ENCODE measurements at regions not wholly inside any gene's neighbourhood (a gene's known extent, or its start where the extent isn't known, plus 50 kb on each side); places are given as distances from the start of the nearest gene placed in this dataset.

- DNase-seq (ENCODE audit: low spot score) = no peak
- no peak overlapping the region for H2AFZ ChIP-seq
- no peaks in the 10 kb centered on the region for H3K27me3 ChIP-seq
- H3K9me3 ChIP-seq (ENCODE audit: low read depth) = no peaks in the 10 kb centered on the region
- H3K4me3 ChIP-seq = no peak overlapping the region
- WGBS (ENCODE audit: low lambda C conversion rate, missing lambda C conversion rate) = 81% methylated on average over 9 of the region's 9 CpGs
- H3K79me2 ChIP-seq = no peaks in the 10 kb centered on the region
- no peaks in the 10 kb centered on the region for H3K4me1 ChIP-seq (ENCODE audit: insufficient read depth)
- H4K20me1 ChIP-seq (ENCODE audit: insufficient read depth, poor library complexity, severe bottlenecking) = no peaks in the 10 kb centered on the region
- H3K27ac ChIP-seq = no peak overlapping the region
- H3K36me3 ChIP-seq (replicated peaks; ENCODE audit: insufficient read depth, low read depth) = no peaks in the 10 kb centered on the region
- no peak overlapping the region for H3K4me2 ChIP-seq
- TF ChIP-seq CTCF (IDR thresholded peaks at IDR 0.05; ENCODE audit: poor library complexity) = no peak
- TF ChIP-seq EZH2 (IDR thresholded peaks at IDR 0.05; ENCODE audit: borderline replicate concordance) = no peak
- no peak for TF ChIP-seq EZH2phosphoT487 (IDR thresholded peaks at IDR 0.05; ENCODE audit: low read depth, severe bottlenecking, unreplicated experiment)
- no peaks in the 10 kb centered on the region for H3K9me2 ChIP-seq (replicated peaks; ENCODE audit: insufficient read depth)
Measured at GRCh38 chr2:867296-867695, 83.4 kb upstream of the SNTG2 start.

- Histone ChIP-seq H3K4me2 (no peak overlapping the region), H4K20me1 (ENCODE audit: insufficient read depth, poor library complexity, severe bottlenecking) (no peaks in the 10 kb centered on the region), H3K4me1 (ENCODE audit: insufficient read depth) (no peaks in the 10 kb centered on the region), H3K27me3 (no peaks in the 10 kb centered on the region), H3K9me3 (ENCODE audit: low read depth) (no peaks in the 10 kb centered on the region), H3K79me2 (no peaks in the 10 kb centered on the region), H3K4me3 (no peak overlapping the region), H3K36me3 (replicated peaks; ENCODE audit: insufficient read depth, low read depth) (no peaks in the 10 kb centered on the region), H2AFZ (no peak overlapping the region), H3K9me2 (replicated peaks; ENCODE audit: insufficient read depth) (no peaks in the 10 kb centered on the region), H3K27ac (no peak overlapping the region)
- TF ChIP-seq CTCF (IDR thresholded peaks at IDR 0.05; ENCODE audit: poor library complexity) (no peak), EZH2phosphoT487 (IDR thresholded peaks at IDR 0.05; ENCODE audit: low read depth, severe bottlenecking, unreplicated experiment) (no peak), EZH2 (IDR thresholded peaks at IDR 0.05; ENCODE audit: borderline replicate concordance) (no peak)
- WGBS (ENCODE audit: low lambda C conversion rate, missing lambda C conversion rate) = 45% methylated on average over 6 of the region's 6 CpGs
- no peak for DNase-seq (ENCODE audit: low spot score)
Measured at GRCh38 chr2:866887-867286, 83.8 kb upstream of the SNTG2 start.

- Histone ChIP-seq H3K36me3 (replicated peaks; ENCODE audit: insufficient read depth, low read depth) (no peaks in the 10 kb centered on the region), H3K9me2 (replicated peaks; ENCODE audit: insufficient read depth) (no peaks in the 10 kb centered on the region), H3K4me3 (no peak overlapping the region), H3K27ac (no peak overlapping the region), H3K9me3 (ENCODE audit: low read depth) (no peaks in the 10 kb centered on the region), H3K4me2 (no peak overlapping the region), H3K79me2 (no peaks in the 10 kb centered on the region), H3K27me3 (no peaks in the 10 kb centered on the region), H4K20me1 (ENCODE audit: insufficient read depth, poor library complexity, severe bottlenecking) (no peaks in the 10 kb centered on the region), H3K4me1 (ENCODE audit: insufficient read depth) (no peaks in the 10 kb centered on the region), H2AFZ (no peak overlapping the region)
- 80% methylated on average over 15 of the region's 15 CpGs for WGBS (ENCODE audit: low lambda C conversion rate, missing lambda C conversion rate)
- TF ChIP-seq CTCF (IDR thresholded peaks at IDR 0.05; ENCODE audit: poor library complexity) (no peak), EZH2phosphoT487 (IDR thresholded peaks at IDR 0.05; ENCODE audit: low read depth, severe bottlenecking, unreplicated experiment) (no peak), EZH2 (IDR thresholded peaks at IDR 0.05; ENCODE audit: borderline replicate concordance) (no peak)
- no peak for DNase-seq (ENCODE audit: low spot score)
Measured at GRCh38 chr2:866009-866680, 84.5 kb upstream of the SNTG2 start.

Data from hepatocyte (in vitro differentiated cells).